K562 (cell line): ENCODE measurements at regions not wholly inside any gene's neighbourhood (a gene's known extent, or its start where the extent isn't known, plus 50 kb on each side); places are given as distances from the start of the nearest gene placed in this dataset.

Experiments
- ATAC-seq: fragments of 200-7000 bp; cut with Tn5 transposase; 3 replicates; pipeline ENCODE4 v1.9.1; 2020; ENCODE audit warnings: moderate library complexity
- BruUV-seq: library from RNA; stranded (reverse); fragments of 400-500 nt; replicated peaks from 2 replicates; lab custom pipeline; 2021; lab: Mats Ljungman, UMichigan
- CTCF ChIA-PET: fragments of 300-600 bp; formaldehyde crosslinking; extraction: SDS; loops from one replicate; lab custom pipeline; 2021; ENCODE audit warnings: low intra/inter-chr PET ratio; lab: Yijun Ruan, JAX
- POLR2A ChIA-PET: fragments of 300-600, 350-650 bp; sonication (Branson Sonifier 250); formaldehyde crosslinking; extraction: SDS; loops from one replicate; lab custom pipeline; 2021; ENCODE audit warnings: antibody characterized with exemption, inconsistent platforms; lab: Yijun Ruan, JAX
- DNase-seq, 4 experiments: peaks; one replicate each; pipeline versions ENCODE4 v3.0.0 to v3.0.0-alpha.2; 2011 to 2018; ENCODE audit warnings: low spot score in 3 of 4, mixed read lengths in 3 of 4; ENCODE audit errors: extremely low read depth in 1 of 4
- FAIRE-seq: peaks from 2 replicates; lab custom pipeline; 2011; peaks lifted over from hg19 to GRCh38; lab: Jason Lieb, UNC
- H2AFZ ChIP-seq: 2 replicates; pipeline ENCODE4 v1.6.0; 2011; ENCODE audit warnings: low read depth, low read length, control low read depth, inconsistent platforms
- H3K27ac ChIP-seq: fragments of 200-600 bp; 3 replicates; pipeline ENCODE4 v1.8.0; 2011; ENCODE audit warnings: low read depth, mild to moderate bottlenecking, control low read depth, inconsistent platforms, low read length, moderate library complexity, mixed read lengths; ENCODE audit errors: extremely low read depth
- H3K27me3 ChIP-seq, 2 experiments: fragments of 300-600 bp in 1 of 2; 2 replicates in 1 of 2; 3 replicates in 1 of 2; pipeline versions ENCODE4 v1.6.0 to v1.8.0; 2011; ENCODE audit warnings: inconsistent platforms in 2 of 2, low read length in 2 of 2, mild to moderate bottlenecking in 1 of 2, mixed read lengths in 1 of 2, moderate library complexity in 1 of 2; ENCODE audit not compliant: control insufficient read depth in 2 of 2, insufficient read depth in 2 of 2
- H3K36me3 ChIP-seq: fragments of 300-600 bp; 3 replicates; pipeline ENCODE4 v1.8.0; 2011; ENCODE audit warnings: mild to moderate bottlenecking, low read length, inconsistent platforms; ENCODE audit not compliant: control insufficient read depth, insufficient read depth
- H3K4me1 ChIP-seq, 2 experiments: fragments of 200-600 bp in 1 of 2; replicated peaks in 1 of 2; 2 replicates in 1 of 2; 3 replicates in 1 of 2; pipeline versions ENCODE4 v1.5.1 to v1.8.0; 2011; ENCODE audit warnings: inconsistent platforms in 2 of 2, low read length in 2 of 2, mild to moderate bottlenecking in 1 of 2, mixed read lengths in 1 of 2, moderate library complexity in 1 of 2; ENCODE audit not compliant: control insufficient read depth in 2 of 2, insufficient read depth in 2 of 2
- H3K4me2 ChIP-seq: 2 replicates; pipeline ENCODE4 v1.6.1; 2011; ENCODE audit warnings: low read length, control low read depth, inconsistent platforms, mixed read lengths; ENCODE audit not compliant: insufficient read depth
- H3K4me3 ChIP-seq: fragments of 200-600 bp; sonication (generic), shearing (Covaris generic); 2 replicates; pipeline ENCODE4 v1.5.1; 2016; ENCODE audit warnings: control low read depth, inconsistent platforms
- H3K79me2 ChIP-seq: fragments of 200-600 bp; 3 replicates; pipeline ENCODE4 v1.8.0; 2011; ENCODE audit warnings: low read length, inconsistent platforms; ENCODE audit not compliant: control insufficient read depth, insufficient read depth
- H3K9ac ChIP-seq, 2 experiments: 2 replicates each; pipeline versions ENCODE4 v1.6.0 to v1.6.1; 2011; ENCODE audit warnings: low read depth in 2 of 2, low read length in 2 of 2, control low read depth in 1 of 2, inconsistent platforms in 1 of 2, mild to moderate bottlenecking in 1 of 2, mixed read lengths in 1 of 2; ENCODE audit not compliant: insufficient read depth in 1 of 2
- H3K9me1 ChIP-seq: one replicate; pipeline ENCODE4 v1.6.0; 2011; ENCODE audit warnings: inconsistent platforms, mild to moderate bottlenecking, low read length, moderate library complexity; ENCODE audit not compliant: control insufficient read depth, insufficient read depth
- H3K9me3 ChIP-seq: replicated peaks from 2 replicates; pipeline ENCODE4 v1.5.1; 2011; ENCODE audit warnings: low read depth, low read length, inconsistent platforms; ENCODE audit not compliant: control insufficient read depth, insufficient read depth
- H4K20me1 ChIP-seq: replicated peaks from 2 replicates; pipeline ENCODE4 v1.6.1; 2011; ENCODE audit warnings: low read length, inconsistent platforms, mixed read lengths; ENCODE audit not compliant: control insufficient read depth, insufficient read depth
- ARNT ChIP-seq, 2 experiments: fragments of 450-650 bp; IDR thresholded peaks; 2 replicates each; pipeline ENCODE4 v1.6.1; 2016; ENCODE audit warnings: mild to moderate bottlenecking in 1 of 2
- BDP1 ChIP-seq: IDR thresholded peaks from 3 replicates; pipeline ENCODE4 v1.6.1; 2011; ENCODE audit not compliant: insufficient read length, insufficient read depth
- BRD9 ChIP-seq: fragments of 450-650 bp; IDR thresholded peaks from 2 replicates; pipeline ENCODE4 v1.6.1; 2018; ENCODE audit warnings: low read depth; ENCODE audit not compliant: partially characterized antibody
- CBFB ChIP-seq: sonication (generic); formaldehyde crosslinking; IDR thresholded peaks from 2 replicates; pipeline ENCODE4 v1.4.0; 2020; ENCODE audit warnings: mild to moderate bottlenecking, missing genetic modification reagents
- CXXC5 ChIP-seq: fragments of 250-450 bp; sonication (Bioruptor Pico); IDR thresholded peaks from 2 replicates; pipeline ENCODE4 v1.8.0; 2022; ENCODE audit warnings: inconsistent platforms, mild to moderate bottlenecking, moderate library complexity
- E2F4 ChIP-seq: sonication (generic); formaldehyde crosslinking; IDR thresholded peaks from 2 replicates; pipeline ENCODE4 v1.8.0; 2022; ENCODE audit warnings: mild to moderate bottlenecking, low read depth, missing genetic modification reagents
- ESRRA ChIP-seq: fragments of 450-650 bp; IDR thresholded peaks from 2 replicates; pipeline ENCODE4 v1.6.1; 2014; ENCODE audit warnings: low read depth, mild to moderate bottlenecking, moderate library complexity, borderline replicate concordance
- FOXJ3 ChIP-seq: sonication (generic); formaldehyde crosslinking; IDR thresholded peaks from 2 replicates; pipeline ENCODE4 v1.4.0; 2020; ENCODE audit warnings: mild to moderate bottlenecking, missing genetic modification reagents
- FOXK1 ChIP-seq: sonication (generic); formaldehyde crosslinking; IDR thresholded peaks from 2 replicates; pipeline ENCODE4 v1.8.0; 2022; ENCODE audit warnings: missing genetic modification reagents, mild to moderate bottlenecking, borderline replicate concordance
- GATAD2A ChIP-seq: fragments of 450-650 bp; IDR thresholded peaks from 2 replicates; pipeline ENCODE4 v1.6.1; 2017
- HNRNPH1 ChIP-seq: fragments of 200-400 bp; formaldehyde crosslinking; optimal IDR thresholded peaks from 2 replicates; pipeline ENCODE3; 2017; ENCODE audit warnings: low read depth, mild to moderate bottlenecking, low read length, moderate library complexity
- MAZ ChIP-seq, 2 experiments: fragments of 450-650 bp in 1 of 2; sonication (generic) in 1 of 2; formaldehyde crosslinking; IDR thresholded peaks in 1 of 2; conservative IDR thresholded peaks in 1 of 2; 2 replicates each; pipeline versions ENCODE4 v1.4.0 to v1.5.0; 2020; ENCODE audit warnings: mild to moderate bottlenecking in 1 of 2, missing genetic modification reagents in 1 of 2
- NCOA4 ChIP-seq: fragments of 450-650 bp; IDR thresholded peaks from 2 replicates; pipeline ENCODE4 v1.6.1; 2018; ENCODE audit warnings: mild to moderate bottlenecking; ENCODE audit not compliant: partially characterized antibody
- SAFB2 ChIP-seq: fragments of 200-400 bp; formaldehyde crosslinking; IDR thresholded peaks from 2 replicates; pipeline ENCODE4 v1.6.1; 2018; ENCODE audit warnings: borderline replicate concordance, low read length, low read depth, moderate library complexity; ENCODE audit not compliant: severe bottlenecking
- SRSF9 ChIP-seq: fragments of 200-400 bp; formaldehyde crosslinking; IDR thresholded peaks from 2 replicates; pipeline ENCODE4 v1.6.1; 2017; ENCODE audit warnings: low read depth, low read length, borderline replicate concordance
- ZNF184 ChIP-seq: sonication (generic); formaldehyde crosslinking; IDR thresholded peaks from 2 replicates; pipeline ENCODE4 v1.5.0; 2020; ENCODE audit warnings: missing genetic modification reagents
- ZNF212 ChIP-seq: fragments of 450-650 bp; formaldehyde crosslinking; IDR thresholded peaks from 2 replicates; pipeline ENCODE4 v1.4.0; 2020; ENCODE audit warnings: mild to moderate bottlenecking
- ZSCAN29 ChIP-seq: fragments of 450-650 bp; IDR thresholded peaks from 2 replicates; pipeline ENCODE4 v1.6.1; 2017
- in situ Hi-C: fragments of 300-500 bp; cut with MboI; formaldehyde crosslinking; loops from 4 replicates; pipeline ENCODE4 v1.15.0; 2018; ENCODE audit warnings: inconsistent platforms, mixed read lengths
- intact Hi-C: fragments of 100-400 bp; cut with micrococcal nuclease; formaldehyde crosslinking; loops from 2 replicates; pipeline ENCODE4 v1.14.2; 2022
- TF ChIP-seq, protein P1 (sequence below): sonication (generic); formaldehyde crosslinking; IDR thresholded peaks from 2 replicates; pipeline ENCODE4 v1.9.0; 2022; ENCODE audit warnings: mild to moderate bottlenecking, missing genetic modification reagents

GRCh38 chr14:30264161-30264560, 294.8 kb upstream of the G2E3 start:
- ATAC-seq (no peak), FAIRE-seq (no peak), DNase-seq (no peak)
- no peaks in the 10 kb centered on the region for H3K9me3 ChIP-seq
- no peaks in the 10 kb centered on the region for H3K27me3 ChIP-seq
- H2AFZ ChIP-seq: no peak overlapping the region
- H3K4me3 ChIP-seq: no peak overlapping the region
- in situ Hi-C loops (no loop called here), intact Hi-C loops (no loop called here)
- H3K4me1 ChIP-seq: no peaks in the 10 kb centered on the region
- TF ChIP-seq E2F4 (CRISPR knock-in tag) (no peak), HNRNPH1 (no peak), ARNT (IDR thresholded peaks at IDR 0.05) (no peak), NCOA4 (no peak), GATAD2A (no peak), ZNF184 (CRISPR knock-in tag) (no peak), FOXJ3 (CRISPR knock-in tag) (no peak), SAFB2 (no peak), ZSCAN29 (no peak), BDP1 (no peak), ZNF212 (CRISPR knock-in tag) (no peak), MAZ (CRISPR knock-in tag; conservative IDR thresholded peaks at IDR 0.05 in 1 of 2, IDR thresholded peaks at IDR 0.05 in 1 of 2) (no peak), BRD9 (no peak), FOXK1 (CRISPR knock-in tag) (no peak), CBFB (CRISPR knock-in tag) (no peak), CXXC5 (no peak), ESRRA (no peak), SRSF9 (no peak)
- TF ChIP-seq, protein P1, sequence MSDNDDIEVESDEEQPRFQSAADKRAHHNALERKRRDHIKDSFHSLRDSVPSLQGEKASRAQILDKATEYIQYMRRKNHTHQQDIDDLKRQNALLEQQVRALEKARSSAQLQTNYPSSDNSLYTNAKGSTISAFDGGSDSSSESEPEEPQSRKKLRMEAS (CRISPR knock-in tag): no peak
- H3K36me3 ChIP-seq: no peaks in the 10 kb centered on the region
- no TSS peak for BruUV-seq
- POLR2A ChIA-PET: no interaction called here
- H3K79me2 ChIP-seq: no peaks in the 10 kb centered on the region
- CTCF ChIA-PET: no interaction called here
- no peak overlapping the region for H3K27ac ChIP-seq
- H3K9ac ChIP-seq: no peak overlapping the region
- no peak overlapping the region for H3K4me2 ChIP-seq
- H4K20me1 ChIP-seq: no peaks in the 10 kb centered on the region
- H3K9me1 ChIP-seq: no peaks in the 10 kb centered on the region
